NT2/D1 (cell line): ENCODE measurements at regions not wholly inside any gene's neighbourhood (a gene's known extent, or its start where the extent isn't known, plus 50 kb on each side); places are given as distances from the start of the nearest gene placed in this dataset.

Experiments
- SUZ12 ChIP-seq: IDR thresholded peaks from 2 replicates; pipeline ENCODE4 v1.6.1; 2011; ENCODE audit not compliant: insufficient read length, insufficient read depth; ENCODE audit errors: extremely low read depth
- YY1 ChIP-seq: IDR thresholded peaks from 2 replicates; pipeline ENCODE4 v1.6.1; 2011; ENCODE audit not compliant: insufficient read length, insufficient read depth
- ZNF274 ChIP-seq: IDR thresholded peaks from 2 replicates; pipeline ENCODE4 v1.6.1; 2011; ENCODE audit warnings: mild to moderate bottlenecking, low read depth, low read length

DNA sequence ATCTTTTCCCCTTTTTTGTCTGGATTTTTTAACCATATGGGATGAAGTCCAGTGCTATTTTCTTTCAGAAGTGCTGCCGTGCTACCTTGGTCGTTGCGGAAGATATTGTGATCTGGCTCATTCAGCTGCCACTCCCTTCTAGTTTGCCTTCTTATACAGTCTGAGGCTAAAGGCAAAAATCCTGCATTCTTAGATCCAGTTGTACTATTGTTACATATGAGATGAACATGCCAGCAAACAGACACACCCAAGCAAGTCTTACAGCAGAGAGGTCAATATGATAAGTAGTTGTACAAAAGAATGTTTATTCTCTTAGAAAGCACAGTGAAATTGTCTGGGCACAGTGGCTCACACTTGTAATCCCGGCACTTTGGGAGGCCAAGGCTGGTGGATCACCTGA, 108.0 kb upstream of the COX10 start:
- TF ChIP-seq YY1 (no peak), ZNF274 (no peak), SUZ12 (no peak)
